Gastrocnemius medialis (tissue), 4 donors: ENCODE measurements at regions not wholly inside any gene's neighbourhood (a gene's known extent, or its start where the extent isn't known, plus 50 kb on each side); places are given as distances from the start of the nearest gene placed in this dataset.

Experiments
- ATAC-seq, 2 donors: fragments of 150-250 bp; one replicate each; pipeline ENCODE4 v1.9.1; 2016
- DNase-seq, 2 donors: peaks; one replicate each; pipeline ENCODE4 v3.0.0-alpha.2; 2019
- H3K27ac ChIP-seq, 4 donors: fragments of 200-600 bp; sonication (generic); 1 replicate in 1 of 4; 2 replicates in 3 of 4; pipeline ENCODE4 v1.5.1; 2016 to 2018; ENCODE audit warnings: mild to moderate bottlenecking in 2 of 4, moderate library complexity in 1 of 4
- H3K27me3 ChIP-seq, 3 donors: fragments of 200-600 bp; sonication (generic) in 2 of 3; 1 replicate in 1 of 3; 2 replicates in 2 of 3; pipeline versions ENCODE4 v1.5.1 to v1.6.0; 2016 to 2019; ENCODE audit warnings: mild to moderate bottlenecking in 1 of 3, moderate library complexity in 1 of 3
- H3K36me3 ChIP-seq, 2 donors: fragments of 200-600 bp; sonication (generic) in 1 of 2; one replicate each; pipeline ENCODE4 v1.5.1; 2017 to 2018
- H3K4me1 ChIP-seq, 2 donors: fragments of 200-600 bp; sonication (generic) in 1 of 2; one replicate each; pipeline ENCODE4 v1.5.1; 2016 to 2017; ENCODE audit warnings: mild to moderate bottlenecking in 2 of 2
- H3K4me3 ChIP-seq, 4 donors: fragments of 200-600 bp; sonication (generic) in 3 of 4; 1 replicate in 1 of 4; 2 replicates in 3 of 4; pipeline ENCODE4 v1.5.1; 2016 to 2019; ENCODE audit warnings: mild to moderate bottlenecking in 2 of 4
- H3K9me3 ChIP-seq, 3 donors: fragments of 200-600 bp; sonication (generic) in 2 of 3; 1 replicate in 1 of 3; 2 replicates in 2 of 3; pipeline ENCODE4 v1.5.1; 2016 to 2019
- POLR2A ChIP-seq, 2 donors: fragments of 450-650 bp; IDR thresholded peaks; one replicate each; pipeline ENCODE4 v1.6.1; 2017; ENCODE audit warnings: antibody characterized with exemption in 2 of 2, mild to moderate bottlenecking in 2 of 2, moderate library complexity in 2 of 2
- in situ Hi-C, 4 donors: fragments of 200-750 bp; cut with MboI; loops; one replicate each; pipeline versions ENCODE4 v1.15.0 to v1.8.0; 2017; ENCODE audit warnings: low sequenced_read_pairs in 4 of 4
- intact Hi-C: fragments of 100-400 bp; cut with DNase I; formaldehyde crosslinking; loops from one replicate; pipeline ENCODE4 v1.15.1; 2023; ENCODE audit warnings: low total_unique reads
- TF ChIP-seq, protein P1 (sequence below), 5 experiments: fragments of 450-650 bp in 3 of 5; fragments of 200-600 bp in 2 of 5; sonication (generic) in 2 of 5; IDR thresholded peaks in 4 of 5; conservative IDR thresholded peaks in 1 of 5; 1 replicate in 4 of 5; 2 replicates in 1 of 5; pipeline ENCODE4 v1.5.1; 2016 to 2019; ENCODE audit warnings: antibody characterized with exemption in 5 of 5, mild to moderate bottlenecking in 3 of 5, moderate library complexity in 3 of 5

GRCh38 chr7:52668435-52668834, 367.0 kb upstream of the POM121L12 start:
- Histone ChIP-seq H3K36me3 (no peaks in the 10 kb centered on the region), H3K4me1 (no peaks in the 10 kb centered on the region), H3K27me3 (no peaks in the 10 kb centered on the region), H3K9me3 (no peaks in the 10 kb centered on the region), H3K27ac (no peak overlapping the region), H3K4me3 (no peak overlapping the region)
- in situ Hi-C loops, result no loop called here
- ATAC-seq (no peak), DNase-seq (no peak)
- TF ChIP-seq, protein P1, sequence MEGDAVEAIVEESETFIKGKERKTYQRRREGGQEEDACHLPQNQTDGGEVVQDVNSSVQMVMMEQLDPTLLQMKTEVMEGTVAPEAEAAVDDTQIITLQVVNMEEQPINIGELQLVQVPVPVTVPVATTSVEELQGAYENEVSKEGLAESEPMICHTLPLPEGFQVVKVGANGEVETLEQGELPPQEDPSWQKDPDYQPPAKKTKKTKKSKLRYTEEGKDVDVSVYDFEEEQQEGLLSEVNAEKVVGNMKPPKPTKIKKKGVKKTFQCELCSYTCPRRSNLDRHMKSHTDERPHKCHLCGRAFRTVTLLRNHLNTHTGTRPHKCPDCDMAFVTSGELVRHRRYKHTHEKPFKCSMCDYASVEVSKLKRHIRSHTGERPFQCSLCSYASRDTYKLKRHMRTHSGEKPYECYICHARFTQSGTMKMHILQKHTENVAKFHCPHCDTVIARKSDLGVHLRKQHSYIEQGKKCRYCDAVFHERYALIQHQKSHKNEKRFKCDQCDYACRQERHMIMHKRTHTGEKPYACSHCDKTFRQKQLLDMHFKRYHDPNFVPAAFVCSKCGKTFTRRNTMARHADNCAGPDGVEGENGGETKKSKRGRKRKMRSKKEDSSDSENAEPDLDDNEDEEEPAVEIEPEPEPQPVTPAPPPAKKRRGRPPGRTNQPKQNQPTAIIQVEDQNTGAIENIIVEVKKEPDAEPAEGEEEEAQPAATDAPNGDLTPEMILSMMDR (IDR thresholded peaks at IDR 0.05 in 4 of 5, conservative IDR thresholded peaks at IDR 0.05 in 1 of 5), result no peak
- TF ChIP-seq POLR2A (IDR thresholded peaks at IDR 0.05), result no peak
- intact Hi-C loops, result no loop called here

GRCh38 chr7:52659178-52659577, 376.3 kb upstream of the POM121L12 start:
- Histone ChIP-seq H3K9me3 (no peaks in the 10 kb centered on the region), H3K4me1 (no peaks in the 10 kb centered on the region), H3K36me3 (no peaks in the 10 kb centered on the region), H3K27me3 (no peaks in the 10 kb centered on the region), H3K4me3 (no peak overlapping the region), H3K27ac (no peak overlapping the region)
- no peak for TF ChIP-seq POLR2A (IDR thresholded peaks at IDR 0.05)
- TF ChIP-seq, protein P1 (IDR thresholded peaks at IDR 0.05 in 4 of 5, conservative IDR thresholded peaks at IDR 0.05 in 1 of 5), result no peak
- in situ Hi-C loops, result no loop called here
- intact Hi-C loops, result no loop called here
- no peak for DNase-seq
- ATAC-seq, result no peak

DNA sequence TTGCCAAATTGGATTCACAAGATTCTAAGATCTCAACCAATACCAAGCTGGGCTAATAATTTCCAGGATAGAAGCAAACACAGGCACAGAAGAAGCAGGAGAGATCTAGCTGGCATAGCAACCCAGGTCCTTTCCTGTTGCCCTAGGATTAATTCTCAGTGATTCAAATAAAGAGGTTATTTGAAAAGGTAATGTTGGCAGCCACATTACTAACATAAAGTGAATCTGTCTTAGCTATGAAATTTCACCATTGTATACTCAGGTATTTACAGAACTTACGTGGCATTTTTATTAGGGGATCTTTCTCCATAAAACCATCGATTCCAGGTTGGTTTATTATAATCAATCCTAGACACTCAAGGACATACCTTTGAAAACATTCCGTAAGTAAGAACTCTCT, 379.3 kb upstream of the POM121L12 start:
- Histone ChIP-seq H3K27ac (no peak overlapping the region), H3K27me3 (no peaks in the 10 kb centered on the region), H3K9me3 (no peaks in the 10 kb centered on the region), H3K4me1 (no peaks in the 10 kb centered on the region), H3K36me3 (no peaks in the 10 kb centered on the region), H3K4me3 (no peak overlapping the region)
- no peak for DNase-seq
- ATAC-seq, result no peak
- intact Hi-C loops (no loop called here), in situ Hi-C loops (no loop called here)
- TF ChIP-seq POLR2A (IDR thresholded peaks at IDR 0.05), result no peak
- TF ChIP-seq, protein P1 (IDR thresholded peaks at IDR 0.05 in 4 of 5, conservative IDR thresholded peaks at IDR 0.05 in 1 of 5), result no peak

DNA sequence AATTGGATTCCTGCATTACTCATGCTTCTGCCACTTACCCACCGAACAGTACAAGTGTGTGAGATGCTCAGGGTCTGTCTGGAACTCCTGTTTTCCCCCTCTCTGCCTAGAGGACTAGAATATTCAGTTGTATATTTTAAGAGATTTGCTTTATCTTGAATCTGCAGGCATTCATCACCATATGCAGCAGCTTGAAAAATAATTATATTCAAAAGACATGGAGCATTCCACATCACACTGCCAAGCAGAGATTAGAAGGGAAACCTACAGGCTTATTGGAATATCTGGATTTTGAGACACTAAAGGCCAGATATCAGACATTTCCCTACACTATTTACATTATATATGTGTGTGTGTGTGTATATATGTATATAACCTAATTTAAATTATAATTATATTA, 382.8 kb upstream of the POM121L12 start:
- H3K27ac ChIP-seq, result no peak overlapping the region
- no peak for TF ChIP-seq POLR2A (IDR thresholded peaks at IDR 0.05)
- TF ChIP-seq, protein P1 (IDR thresholded peaks at IDR 0.05 in 4 of 5, conservative IDR thresholded peaks at IDR 0.05 in 1 of 5), result no peak
- no peaks in the 10 kb centered on the region for H3K27me3 ChIP-seq
- H3K36me3 ChIP-seq, result no peaks in the 10 kb centered on the region
- no peak overlapping the region for H3K4me3 ChIP-seq
- no peak for DNase-seq
- in situ Hi-C loops (no loop called here), intact Hi-C loops (no loop called here)
- no peaks in the 10 kb centered on the region for H3K9me3 ChIP-seq
- ATAC-seq, result no peak
- H3K4me1 ChIP-seq, result no peaks in the 10 kb centered on the region

DNA sequence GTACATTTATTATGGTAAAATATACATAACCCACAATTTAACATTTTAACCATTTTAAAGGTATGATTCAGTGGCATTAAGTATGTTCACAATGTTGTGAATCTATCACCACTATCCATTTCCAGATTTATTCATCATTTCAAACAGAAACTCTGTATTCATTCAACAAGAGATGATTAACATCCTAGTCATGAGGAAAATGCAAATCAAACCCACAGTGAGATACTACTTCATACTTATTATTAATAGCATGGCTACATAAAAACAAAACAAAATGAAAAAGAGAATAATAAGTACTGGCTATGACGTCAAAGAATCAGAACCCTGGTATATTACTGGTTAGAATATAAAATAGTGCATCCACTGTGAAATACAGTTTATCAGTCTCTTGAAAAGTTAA, 386.6 kb upstream of the POM121L12 start:
- intact Hi-C loops (no loop called here), in situ Hi-C loops (no loop called here)
- no peaks in the 10 kb centered on the region for H3K9me3 ChIP-seq
- H3K4me3 ChIP-seq, result no peak overlapping the region
- H3K27me3 ChIP-seq, result no peaks in the 10 kb centered on the region
- no peak overlapping the region for H3K27ac ChIP-seq
- TF ChIP-seq, protein P1 (IDR thresholded peaks at IDR 0.05 in 4 of 5, conservative IDR thresholded peaks at IDR 0.05 in 1 of 5), result no peak
- TF ChIP-seq POLR2A (IDR thresholded peaks at IDR 0.05), result no peak
- no peaks in the 10 kb centered on the region for H3K36me3 ChIP-seq
- DNase-seq (no peak), ATAC-seq (no peak)
- no peaks in the 10 kb centered on the region for H3K4me1 ChIP-seq
